ENCODE measurements at regions not wholly inside any gene's neighbourhood (a gene's known extent, or its start where the extent isn't known, plus 50 kb on each side); places are given as distances from the start of the nearest gene placed in this dataset.
A peak's percentile ranks its signal among the peaks of the same experiment; 100 is the strongest.

GRCh38 chr6:145212813-145213212 lies 522.5 kb downstream of the EPM2A start:
- Histone ChIP-seq H3K36me3 (replicated peaks in 1 of 2; ENCODE audit: insufficient read depth in 1 of 2, low read depth in 2 of 2) (no peaks in the 10 kb centered on the region), H3K27ac (no peak overlapping the region), H3K4me3 (no peak overlapping the region), H3K4me1 (no peaks in the 10 kb centered on the region), H3K27me3 (no peaks in the 10 kb centered on the region), H3K9me3 (no peaks in the 10 kb centered on the region)
- no peak for TF ChIP-seq POLR2A (IDR thresholded peaks at IDR 0.05)
- TF ChIP-seq, protein P1, sequence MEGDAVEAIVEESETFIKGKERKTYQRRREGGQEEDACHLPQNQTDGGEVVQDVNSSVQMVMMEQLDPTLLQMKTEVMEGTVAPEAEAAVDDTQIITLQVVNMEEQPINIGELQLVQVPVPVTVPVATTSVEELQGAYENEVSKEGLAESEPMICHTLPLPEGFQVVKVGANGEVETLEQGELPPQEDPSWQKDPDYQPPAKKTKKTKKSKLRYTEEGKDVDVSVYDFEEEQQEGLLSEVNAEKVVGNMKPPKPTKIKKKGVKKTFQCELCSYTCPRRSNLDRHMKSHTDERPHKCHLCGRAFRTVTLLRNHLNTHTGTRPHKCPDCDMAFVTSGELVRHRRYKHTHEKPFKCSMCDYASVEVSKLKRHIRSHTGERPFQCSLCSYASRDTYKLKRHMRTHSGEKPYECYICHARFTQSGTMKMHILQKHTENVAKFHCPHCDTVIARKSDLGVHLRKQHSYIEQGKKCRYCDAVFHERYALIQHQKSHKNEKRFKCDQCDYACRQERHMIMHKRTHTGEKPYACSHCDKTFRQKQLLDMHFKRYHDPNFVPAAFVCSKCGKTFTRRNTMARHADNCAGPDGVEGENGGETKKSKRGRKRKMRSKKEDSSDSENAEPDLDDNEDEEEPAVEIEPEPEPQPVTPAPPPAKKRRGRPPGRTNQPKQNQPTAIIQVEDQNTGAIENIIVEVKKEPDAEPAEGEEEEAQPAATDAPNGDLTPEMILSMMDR (IDR thresholded peaks at IDR 0.05) = no peak
- ATAC-seq (no peak), DNase-seq (no peak)
- intact Hi-C loops (cut with DNase I) = loop anchor here (10.0 kb wide), 1 partner anchor 628 kb away; no protein-coding TSS in a partner anchor

GRCh38 chr6:145213614-145214013 lies 521.7 kb downstream of the EPM2A start:
- Histone ChIP-seq H3K4me1 (no peaks in the 10 kb centered on the region), H3K27me3 (no peaks in the 10 kb centered on the region), H3K27ac (no peak overlapping the region), H3K9me3 (no peaks in the 10 kb centered on the region), H3K36me3 (replicated peaks in 1 of 2; ENCODE audit: insufficient read depth in 1 of 2, low read depth in 2 of 2) (no peaks in the 10 kb centered on the region), H3K4me3 (no peak overlapping the region)
- ATAC-seq (no peak), DNase-seq (no peak)
- 60 to 63% methylated on average over 3 of the region's 3 CpGs for WGBS, 2 donors
- TF ChIP-seq, protein P1 (IDR thresholded peaks at IDR 0.05) = no peak
- TF ChIP-seq POLR2A (IDR thresholded peaks at IDR 0.05) = no peak
- intact Hi-C loops (cut with DNase I) = loop anchor here (10.0 kb wide), 1 partner anchor 629 kb away; no protein-coding TSS in a partner anchor

DNA sequence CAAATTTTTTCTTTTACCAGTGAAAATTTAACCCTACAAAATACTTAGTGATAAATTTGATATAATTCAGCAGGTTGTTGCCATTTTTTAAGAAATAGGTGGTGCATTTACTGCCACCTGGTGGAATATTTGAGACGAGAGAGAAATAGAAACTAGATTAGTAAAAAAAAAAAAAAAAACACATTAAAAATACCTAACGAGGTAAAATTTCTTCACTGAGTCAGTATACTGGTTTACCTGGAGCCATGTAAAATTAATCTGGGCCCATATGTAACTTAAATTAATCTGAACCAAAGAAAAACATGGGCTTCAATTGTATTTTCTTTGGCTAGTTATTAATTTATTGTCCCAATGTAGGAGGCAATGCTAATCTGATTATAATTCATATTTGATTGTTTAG lies 520.8 kb downstream of the EPM2A start:
- Histone ChIP-seq H3K27me3 (no peaks in the 10 kb centered on the region), H3K36me3 (replicated peaks in 1 of 2; ENCODE audit: insufficient read depth in 1 of 2, low read depth in 2 of 2) (no peaks in the 10 kb centered on the region), H3K4me1 (no peaks in the 10 kb centered on the region), H3K4me3 (no peak overlapping the region), H3K27ac (no peak overlapping the region), H3K9me3 (no peaks in the 10 kb centered on the region)
- intact Hi-C loops (cut with DNase I) = loop anchor here (10.0 kb wide), 1 partner anchor 630 kb away; no protein-coding TSS in a partner anchor
- peak in 1 of 4 donors; percentile 29 for DNase-seq
- WGBS, 2 donors = 2 to 3% methylated on average over 2 of the region's 2 CpGs
- no peak for ATAC-seq
- TF ChIP-seq, protein P1 (IDR thresholded peaks at IDR 0.05) = peak; percentile 13 to 76 (median 54)
- TF ChIP-seq POLR2A (IDR thresholded peaks at IDR 0.05) = no peak

DNA sequence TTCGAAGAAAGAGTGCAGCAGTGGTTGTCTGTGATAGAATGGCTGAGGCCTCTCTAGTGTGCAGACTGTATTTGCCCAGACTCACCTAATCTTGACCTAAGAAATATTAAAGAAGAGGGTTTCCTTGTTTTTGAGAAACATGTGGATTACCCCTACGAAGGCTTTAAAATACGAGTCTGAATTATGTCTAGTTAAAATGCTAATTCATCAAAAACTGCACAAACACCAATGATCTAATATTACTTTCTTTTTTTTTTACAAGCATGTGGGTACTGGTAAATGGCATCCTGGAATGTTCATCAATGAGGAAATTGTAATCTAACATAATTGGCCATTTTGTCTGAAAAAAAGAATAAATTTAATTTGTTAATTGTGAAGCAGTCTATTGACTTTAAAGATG lies 510.9 kb downstream of the EPM2A start:
- TF ChIP-seq POLR2A (IDR thresholded peaks at IDR 0.05) = no peak
- TF ChIP-seq, protein P1 (IDR thresholded peaks at IDR 0.05) = no peak
- WGBS, 2 donors = 83 to 88% methylated on average over 3 of the region's 3 CpGs
- intact Hi-C loops (cut with DNase I) = no loop called here
- H3K36me3 ChIP-seq (replicated peaks in 1 of 2; ENCODE audit: insufficient read depth in 1 of 2, low read depth in 2 of 2) = no peaks in the 10 kb centered on the region
- H3K27ac ChIP-seq = no peak overlapping the region
- DNase-seq (no peak), ATAC-seq (no peak)
- H3K27me3 ChIP-seq = no peaks in the 10 kb centered on the region
- no peak overlapping the region for H3K4me3 ChIP-seq
- no peaks in the 10 kb centered on the region for H3K4me1 ChIP-seq
- H3K9me3 ChIP-seq = no peaks in the 10 kb centered on the region

DNA sequence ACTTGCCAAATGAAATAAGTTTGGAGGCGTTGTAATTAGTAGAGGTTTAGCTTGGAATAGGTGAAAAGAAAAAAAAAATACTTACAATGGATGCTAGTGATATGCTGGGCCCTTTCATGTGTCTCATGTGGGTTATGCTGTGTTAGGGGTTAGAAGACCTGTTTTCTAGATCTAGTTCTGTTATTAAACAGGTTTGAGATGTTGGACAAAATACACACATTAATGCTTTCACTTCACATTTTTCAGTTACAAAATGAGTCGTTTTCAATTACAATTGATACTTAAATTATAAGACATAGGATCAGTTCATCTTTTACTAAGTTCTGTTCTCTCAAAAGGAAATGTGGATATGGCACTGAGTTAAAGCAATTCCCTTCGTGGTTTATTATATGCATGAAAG lies 509.8 kb downstream of the EPM2A start:
- 58 to 74% methylated on average over 3 of the region's 3 CpGs for WGBS, 2 donors
- ATAC-seq = no peak

More for the DNA sequence above, 509.8 kb downstream of the EPM2A start:
- intact Hi-C loops (cut with DNase I) = no loop called here
- Histone ChIP-seq H3K4me3 (no peak overlapping the region), H3K27me3 (no peaks in the 10 kb centered on the region), H3K4me1 (no peaks in the 10 kb centered on the region), H3K9me3 (no peaks in the 10 kb centered on the region), H3K36me3 (replicated peaks in 1 of 2; ENCODE audit: insufficient read depth in 1 of 2, low read depth in 2 of 2) (no peaks in the 10 kb centered on the region), H3K27ac (no peak overlapping the region)
- DNase-seq = no peak
- TF ChIP-seq, protein P1 (IDR thresholded peaks at IDR 0.05) = no peak
- no peak for TF ChIP-seq POLR2A (IDR thresholded peaks at IDR 0.05)
